B cell (primary cell): ENCODE measurements at regions not wholly inside any gene's neighbourhood (a gene's known extent, or its start where the extent isn't known, plus 50 kb on each side); places are given as distances from the start of the nearest gene placed in this dataset.

ENCODE experiments used
- ATAC-seq: fragments of 200-7000 bp; cut with Tn5 transposase; one replicate; pipeline ENCODE4 v1.10.0; 2021; ENCODE audit warnings: low read depth, mild to moderate bottlenecking, moderate number of reproducible peaks, moderate library complexity
- CTCF ChIA-PET: fragments of 350-600 bp; sonication (Branson Sonifier 250); formaldehyde crosslinking; loops from one replicate; lab custom pipeline; 2021; ENCODE audit warnings: antibody characterized with exemption, inconsistent platforms; lab: Charles Lee
- POLR2A ChIA-PET: fragments of 350-600 bp; sonication (Branson Sonifier 250); formaldehyde crosslinking; loops from one replicate; lab custom pipeline; 2021; ENCODE audit warnings: antibody characterized with exemption; lab: Charles Lee
- DNase-seq: peaks from one replicate; pipeline ENCODE4 v3.0.0; 2013
- H2AFZ ChIP-seq: 2 replicates; pipeline ENCODE4 v1.6.1; 2012; ENCODE audit warnings: mild to moderate bottlenecking, low read depth, low read length; ENCODE audit not compliant: insufficient read depth, poor library complexity, severe bottlenecking
- H3K27ac ChIP-seq, 2 donors: 1 replicate in 1 of 2; 2 replicates in 1 of 2; pipeline ENCODE4 v1.5.1; 2012 to 2013; ENCODE audit warnings: low read length in 2 of 2, mild to moderate bottlenecking in 2 of 2, moderate library complexity in 1 of 2
- H3K27me3 ChIP-seq, 4 experiments: fragments of 200-600 bp in 1 of 4; sonication (generic) in 1 of 4; replicated peaks in 1 of 4; 1 replicate in 2 of 4; 2 replicates in 2 of 4; pipeline versions ENCODE4 v1.6.1 to v1.7.0; 2013 to 2016; ENCODE audit warnings: low read length in 3 of 4, mild to moderate bottlenecking in 2 of 4, mixed read lengths in 1 of 4, moderate library complexity in 1 of 4; ENCODE audit not compliant: insufficient read depth in 4 of 4, control insufficient read depth in 3 of 4; ENCODE audit errors: control extremely low read depth in 1 of 4
- H3K36me3 ChIP-seq, 2 experiments: replicated peaks in 1 of 2; 1 replicate in 1 of 2; 2 replicates in 1 of 2; pipeline versions ENCODE4 v1.6.1 to v1.7.1; 2013; ENCODE audit warnings: low read length in 1 of 2; ENCODE audit not compliant: insufficient read depth in 2 of 2, control insufficient read depth in 1 of 2; ENCODE audit errors: control extremely low read depth in 1 of 2, extremely low read depth in 1 of 2
- H3K4me1 ChIP-seq, 2 donors: fragments of 200-600 bp in 1 of 2; sonication (generic) in 1 of 2; 1 replicate in 1 of 2; 2 replicates in 1 of 2; pipeline versions ENCODE4 v1.5.1 to v1.6.1; 2013 to 2017; ENCODE audit warnings: low read length in 2 of 2; ENCODE audit not compliant: control insufficient read depth in 2 of 2, insufficient read depth in 2 of 2
- H3K4me2 ChIP-seq: replicated peaks from 2 replicates; pipeline ENCODE3; 2012; ENCODE audit warnings: mild to moderate bottlenecking, low read depth, low read length; ENCODE audit not compliant: poor library complexity, severe bottlenecking
- H3K4me3 ChIP-seq, 5 experiments: fragments of 200-600 bp in 1 of 5; sonication (generic) in 1 of 5; 1 replicate in 3 of 5; 2 replicates in 2 of 5; pipeline versions ENCODE4 v1.5.1 to v1.7.0; 2011 to 2016; ENCODE audit warnings: low read length in 4 of 5, mild to moderate bottlenecking in 4 of 5, low read depth in 2 of 5, control low read depth in 1 of 5, moderate library complexity in 1 of 5; ENCODE audit not compliant: insufficient read depth in 1 of 5; ENCODE audit errors: control extremely low read depth in 1 of 5, extremely low read depth in 1 of 5
- H3K79me2 ChIP-seq: fragments of 200-600 bp; sonication (generic); one replicate; pipeline ENCODE4 v1.6.0; 2016; ENCODE audit warnings: low read length; ENCODE audit not compliant: control insufficient read depth, insufficient read depth
- H3K9ac ChIP-seq: fragments of 200-600 bp; sonication (generic); 2 replicates; pipeline ENCODE4 v1.6.1; 2017; ENCODE audit warnings: mild to moderate bottlenecking, low read length, moderate library complexity
- H3K9me3 ChIP-seq, 3 donors: one replicate each; pipeline versions ENCODE4 v1.6.1 to v1.7.1; 2013; ENCODE audit warnings: low read length in 2 of 3; ENCODE audit not compliant: control insufficient read depth in 2 of 3, insufficient read depth in 1 of 3; ENCODE audit errors: control extremely low read depth in 1 of 3
- H4K20me1 ChIP-seq: 2 replicates; pipeline ENCODE4 v1.6.0; 2012; ENCODE audit warnings: mild to moderate bottlenecking, low read length; ENCODE audit not compliant: insufficient read depth, control insufficient read depth, poor library complexity, severe bottlenecking
- H3K27ac Mint-ChIP-seq: one replicate; pipeline ENCODE4 v1.8.0; 2021; ENCODE audit warnings: mixed read lengths
- H3K27me3 Mint-ChIP-seq: one replicate; pipeline ENCODE4 v1.8.0; 2021; ENCODE audit warnings: mixed read lengths
- H3K4me1 Mint-ChIP-seq: one replicate; pipeline ENCODE4 v1.8.0; 2021; ENCODE audit warnings: mixed read lengths
- H3K4me3 Mint-ChIP-seq: one replicate; pipeline ENCODE4 v1.8.0; 2021; ENCODE audit warnings: mixed read lengths
- H3K9me3 Mint-ChIP-seq: one replicate; pipeline ENCODE4 v1.8.0; 2022; ENCODE audit warnings: mixed read lengths; ENCODE audit not compliant: insufficient read depth
- EZH2 ChIP-seq: IDR thresholded peaks from 2 replicates; pipeline ENCODE4 v1.6.1; 2012; ENCODE audit warnings: borderline replicate concordance, low read depth, mild to moderate bottlenecking, moderate library complexity, low read length; ENCODE audit not compliant: insufficient read depth, poor library complexity, severe bottlenecking
- WGBS: methylation state at CpG from one replicate; pipeline ENCODE4 v1.1.5; 2013; ENCODE audit warnings: missing lambda C conversion rate; ENCODE audit not compliant: insufficient coverage; 5-methylcytosine and 5-hydroxymethylcytosine counted together
- intact Hi-C: fragments of 100-400 bp; cut with micrococcal nuclease; formaldehyde crosslinking; loops from one replicate; pipeline ENCODE4 v1.10.0; 2022
- TF ChIP-seq, protein P1 (sequence below): fragments of 200-600 bp; IDR thresholded peaks from one replicate; pipeline ENCODE4 v1.8.0; 2022; ENCODE audit warnings: antibody characterized with exemption, mild to moderate bottlenecking

GRCh38 chr4:28772066-28772465, 1911.4 kb downstream of the STIM2 start:
- H3K27ac Mint-ChIP-seq, result no peak overlapping the region
- Histone ChIP-seq H2AFZ (no peak overlapping the region), H3K36me3 (no peaks in the 10 kb centered on the region), H3K4me3 (no peak overlapping the region), H3K27ac (no peak overlapping the region), H3K9me3 (no peaks in the 10 kb centered on the region), H3K4me1 (no peaks in the 10 kb centered on the region), H3K79me2 (no peaks in the 10 kb centered on the region), H4K20me1 (no peaks in the 10 kb centered on the region), H3K4me2 (no peak overlapping the region), H3K9ac (no peak overlapping the region), H3K27me3 (no peaks in the 10 kb centered on the region)
- H3K9me3 Mint-ChIP-seq, result no peaks in the 10 kb centered on the region
- no CpG with 5 or more reads among the region's 1 CpG for WGBS
- TF ChIP-seq, protein P1, sequence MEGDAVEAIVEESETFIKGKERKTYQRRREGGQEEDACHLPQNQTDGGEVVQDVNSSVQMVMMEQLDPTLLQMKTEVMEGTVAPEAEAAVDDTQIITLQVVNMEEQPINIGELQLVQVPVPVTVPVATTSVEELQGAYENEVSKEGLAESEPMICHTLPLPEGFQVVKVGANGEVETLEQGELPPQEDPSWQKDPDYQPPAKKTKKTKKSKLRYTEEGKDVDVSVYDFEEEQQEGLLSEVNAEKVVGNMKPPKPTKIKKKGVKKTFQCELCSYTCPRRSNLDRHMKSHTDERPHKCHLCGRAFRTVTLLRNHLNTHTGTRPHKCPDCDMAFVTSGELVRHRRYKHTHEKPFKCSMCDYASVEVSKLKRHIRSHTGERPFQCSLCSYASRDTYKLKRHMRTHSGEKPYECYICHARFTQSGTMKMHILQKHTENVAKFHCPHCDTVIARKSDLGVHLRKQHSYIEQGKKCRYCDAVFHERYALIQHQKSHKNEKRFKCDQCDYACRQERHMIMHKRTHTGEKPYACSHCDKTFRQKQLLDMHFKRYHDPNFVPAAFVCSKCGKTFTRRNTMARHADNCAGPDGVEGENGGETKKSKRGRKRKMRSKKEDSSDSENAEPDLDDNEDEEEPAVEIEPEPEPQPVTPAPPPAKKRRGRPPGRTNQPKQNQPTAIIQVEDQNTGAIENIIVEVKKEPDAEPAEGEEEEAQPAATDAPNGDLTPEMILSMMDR, result no peak
- no peak for TF ChIP-seq EZH2
- DNase-seq (no peak), ATAC-seq (no peak)
- intact Hi-C loops, result no loop called here
- ChIA-PET CTCF (no interaction called here), POLR2A (no interaction called here)
- H3K27me3 Mint-ChIP-seq, result no peaks in the 10 kb centered on the region
- no peaks in the 10 kb centered on the region for H3K4me1 Mint-ChIP-seq
- no peak overlapping the region for H3K4me3 Mint-ChIP-seq

DNA sequence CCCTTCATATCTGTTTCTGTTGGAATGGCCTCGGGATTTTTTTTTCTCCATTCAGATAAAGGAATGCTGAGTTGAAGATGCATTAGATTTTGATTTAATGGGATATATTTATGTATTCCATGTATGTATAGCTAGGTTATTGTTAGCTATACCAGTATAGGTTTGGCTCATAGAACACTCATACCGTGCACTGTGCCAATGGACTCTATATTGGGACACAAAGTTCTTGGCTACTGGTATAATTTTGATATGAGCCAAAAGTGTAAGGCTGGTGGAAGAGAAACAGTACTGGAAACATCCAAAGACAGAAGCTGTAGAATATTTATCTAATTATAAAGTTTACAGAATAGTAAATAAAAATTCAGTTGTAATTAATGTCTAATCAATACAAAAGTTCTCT, 1912.1 kb downstream of the STIM2 start:
- H3K27me3 Mint-ChIP-seq, result no peaks in the 10 kb centered on the region
- H3K4me3 ChIP-seq, result no peak overlapping the region
- H3K27ac Mint-ChIP-seq, result no peak overlapping the region
- no peak overlapping the region for H3K4me2 ChIP-seq
- POLR2A ChIA-PET, result no interaction called here
- no peak overlapping the region for H3K4me3 Mint-ChIP-seq
- H3K27me3 ChIP-seq, result no peaks in the 10 kb centered on the region
- no peaks in the 10 kb centered on the region for H3K9me3 Mint-ChIP-seq
- WGBS, result no CpG with 5 or more reads among the region's 2 CpGs
- H3K4me1 ChIP-seq, result no peaks in the 10 kb centered on the region
- H3K9ac ChIP-seq, result no peak overlapping the region
- intact Hi-C loops, result no loop called here
- H4K20me1 ChIP-seq, result no peaks in the 10 kb centered on the region
- H2AFZ ChIP-seq, result no peak overlapping the region
- no peaks in the 10 kb centered on the region for H3K9me3 ChIP-seq
- H3K4me1 Mint-ChIP-seq, result no peaks in the 10 kb centered on the region
- ATAC-seq (no peak), DNase-seq (no peak)
- TF ChIP-seq, protein P1, result no peak
- no peak for TF ChIP-seq EZH2
- CTCF ChIA-PET, result no interaction called here
- H3K27ac ChIP-seq, result no peak overlapping the region
- no peaks in the 10 kb centered on the region for H3K36me3 ChIP-seq
- no peaks in the 10 kb centered on the region for H3K79me2 ChIP-seq
